HEK293 (cell line): ENCODE measurements at regions not wholly inside any gene's neighbourhood (a gene's known extent, or its start where the extent isn't known, plus 50 kb on each side); places are given as distances from the start of the nearest gene placed in this dataset.

ENCODE experiments used
- CTCF ChIA-PET: fragments of 350-600 bp; formaldehyde crosslinking; extraction: SDS; loops from one replicate; lab custom pipeline; 2021; ENCODE audit warnings: antibody characterized with exemption; lab: Yijun Ruan, JAX
- POLR2A ChIA-PET: fragments of 300-600 bp; formaldehyde crosslinking; extraction: SDS; loops from one replicate; lab custom pipeline; 2020; ENCODE audit warnings: antibody characterized with exemption, inconsistent platforms; lab: Yijun Ruan, JAX
- H3K27ac ChIP-seq: fragments of 200-500 bp; sonication (Bioruptor generic); 2 replicates; pipeline ENCODE4 v1.5.1; 2014; ENCODE audit warnings: low read depth, low read length, control low read depth, inconsistent platforms; ENCODE audit errors: extremely low read depth
- H3K36me3 ChIP-seq, 2 experiments: fragments of 200-500 bp in 1 of 2; sonication (Bioruptor generic) in 1 of 2; 1 replicate in 1 of 2; 2 replicates in 1 of 2; pipeline ENCODE4 v1.5.1; 2014 to 2017; ENCODE audit warnings: inconsistent platforms in 2 of 2, low read length in 2 of 2; ENCODE audit not compliant: control insufficient read depth in 2 of 2, insufficient read depth in 1 of 2
- H3K4me1 ChIP-seq: fragments of 200-500 bp; sonication (Bioruptor generic); 2 replicates; pipeline ENCODE4 v1.5.1; 2014; ENCODE audit warnings: mild to moderate bottlenecking, low read length, inconsistent platforms; ENCODE audit not compliant: control insufficient read depth, insufficient read depth
- H3K4me3 ChIP-seq: 2 replicates; pipeline ENCODE4 v1.5.1; 2011; ENCODE audit warnings: low read depth, mild to moderate bottlenecking, control low read depth, low read length, moderate library complexity
- H3K9me3 ChIP-seq: fragments of 200-500 bp; sonication (Bioruptor generic); 2 replicates; pipeline ENCODE4 v1.5.1; 2014; ENCODE audit warnings: low read depth, low read length, inconsistent platforms; ENCODE audit not compliant: control insufficient read depth, insufficient read depth
- HOXA7 ChIP-seq: sonication (generic); formaldehyde crosslinking; IDR thresholded peaks from 2 replicates; pipeline ENCODE4 v1.8.1; 2022; ENCODE audit warnings: missing genetic modification reagents, borderline replicate concordance
- KLF1 ChIP-seq: fragments of 450-650 bp; formaldehyde crosslinking; IDR thresholded peaks from 2 replicates; pipeline ENCODE4 v1.5.1; 2016; ENCODE audit warnings: missing biosample characterization, missing genetic modification characterization
- KLF8 ChIP-seq: fragments of 450-650 bp; formaldehyde crosslinking; IDR thresholded peaks from 2 replicates; pipeline ENCODE4 v1.5.1; 2016; ENCODE audit warnings: missing biosample characterization, missing genetic modification characterization
- MZF1 ChIP-seq: fragments of 450-650 bp; formaldehyde crosslinking; IDR thresholded peaks from 2 replicates; pipeline ENCODE4 v1.5.1; 2017; ENCODE audit warnings: missing biosample characterization, missing genetic modification characterization, borderline replicate concordance
- ZBTB1 ChIP-seq: fragments of 450-650 bp; formaldehyde crosslinking; IDR thresholded peaks from 2 replicates; pipeline ENCODE4 v1.5.1; 2016; ENCODE audit warnings: missing biosample characterization, missing genetic modification characterization
- ZNF10 ChIP-seq: fragments of 450-650 bp; formaldehyde crosslinking; IDR thresholded peaks from 2 replicates; pipeline ENCODE4 v1.5.1; 2017; ENCODE audit warnings: missing biosample characterization, missing genetic modification characterization
- ZNF214 ChIP-seq: fragments of 450-650 bp; formaldehyde crosslinking; IDR thresholded peaks from 2 replicates; pipeline ENCODE4 v1.5.1; 2017; ENCODE audit warnings: missing biosample characterization, mild to moderate bottlenecking, missing genetic modification characterization, borderline replicate concordance
- ZNF311 ChIP-seq: fragments of 450-650 bp; formaldehyde crosslinking; IDR thresholded peaks from 2 replicates; pipeline ENCODE4 v1.5.1; 2017; ENCODE audit warnings: missing biosample characterization, missing genetic modification characterization, borderline replicate concordance
- ZNF423 ChIP-seq: fragments of 450-650 bp; formaldehyde crosslinking; IDR thresholded peaks from 2 replicates; pipeline ENCODE4 v1.5.1; 2016; ENCODE audit warnings: missing biosample characterization, missing genetic modification characterization
- ZNF521 ChIP-seq: fragments of 450-650 bp; formaldehyde crosslinking; IDR thresholded peaks from 2 replicates; pipeline ENCODE4 v1.5.1; 2017; ENCODE audit warnings: missing biosample characterization, mild to moderate bottlenecking, missing genetic modification characterization
- ZNF529 ChIP-seq: fragments of 450-650 bp; formaldehyde crosslinking; IDR thresholded peaks from 2 replicates; pipeline ENCODE4 v1.5.1; 2017; ENCODE audit warnings: missing genetic modification characterization, missing biosample characterization; ENCODE audit not compliant: insufficient replicate concordance
- ZNF558 ChIP-seq: fragments of 450-650 bp; formaldehyde crosslinking; IDR thresholded peaks from 2 replicates; pipeline ENCODE4 v1.5.1; 2016; ENCODE audit warnings: missing biosample characterization, missing genetic modification characterization
- ZNF560 ChIP-seq: fragments of 450-650 bp; formaldehyde crosslinking; IDR thresholded peaks from 2 replicates; pipeline ENCODE4 v1.5.1; 2017; ENCODE audit warnings: missing biosample characterization, missing genetic modification characterization, borderline replicate concordance
- ZNF621 ChIP-seq: fragments of 450-650 bp; formaldehyde crosslinking; IDR thresholded peaks from 2 replicates; pipeline ENCODE4 v1.5.1; 2017; ENCODE audit warnings: missing biosample characterization, missing genetic modification characterization
- ZNF76 ChIP-seq: fragments of 450-650 bp; formaldehyde crosslinking; IDR thresholded peaks from 2 replicates; pipeline ENCODE4; 2016; ENCODE audit warnings: low read depth, missing biosample characterization, missing genetic modification characterization, borderline replicate concordance
- ZSCAN23 ChIP-seq: fragments of 450-650 bp; formaldehyde crosslinking; IDR thresholded peaks from 2 replicates; pipeline ENCODE4 v1.5.1; 2016; ENCODE audit warnings: missing biosample characterization, missing genetic modification characterization
- TF ChIP-seq, protein P1 (sequence below): fragments of 450-650 bp; formaldehyde crosslinking; conservative IDR thresholded peaks from 2 replicates; pipeline ENCODE4 v1.5.1; 2016; ENCODE audit warnings: low read depth, missing biosample characterization, missing genetic modification characterization
- TF ChIP-seq, protein P2 (sequence below): fragments of 450-650 bp; formaldehyde crosslinking; IDR thresholded peaks from 2 replicates; pipeline ENCODE4 v1.5.1; 2016; ENCODE audit warnings: missing biosample characterization, missing genetic modification characterization
- TF ChIP-seq, protein P3 (sequence below): fragments of 450-650 bp; formaldehyde crosslinking; IDR thresholded peaks from 2 replicates; pipeline ENCODE4 v1.5.1; 2016; ENCODE audit warnings: missing biosample characterization, missing genetic modification characterization

DNA sequence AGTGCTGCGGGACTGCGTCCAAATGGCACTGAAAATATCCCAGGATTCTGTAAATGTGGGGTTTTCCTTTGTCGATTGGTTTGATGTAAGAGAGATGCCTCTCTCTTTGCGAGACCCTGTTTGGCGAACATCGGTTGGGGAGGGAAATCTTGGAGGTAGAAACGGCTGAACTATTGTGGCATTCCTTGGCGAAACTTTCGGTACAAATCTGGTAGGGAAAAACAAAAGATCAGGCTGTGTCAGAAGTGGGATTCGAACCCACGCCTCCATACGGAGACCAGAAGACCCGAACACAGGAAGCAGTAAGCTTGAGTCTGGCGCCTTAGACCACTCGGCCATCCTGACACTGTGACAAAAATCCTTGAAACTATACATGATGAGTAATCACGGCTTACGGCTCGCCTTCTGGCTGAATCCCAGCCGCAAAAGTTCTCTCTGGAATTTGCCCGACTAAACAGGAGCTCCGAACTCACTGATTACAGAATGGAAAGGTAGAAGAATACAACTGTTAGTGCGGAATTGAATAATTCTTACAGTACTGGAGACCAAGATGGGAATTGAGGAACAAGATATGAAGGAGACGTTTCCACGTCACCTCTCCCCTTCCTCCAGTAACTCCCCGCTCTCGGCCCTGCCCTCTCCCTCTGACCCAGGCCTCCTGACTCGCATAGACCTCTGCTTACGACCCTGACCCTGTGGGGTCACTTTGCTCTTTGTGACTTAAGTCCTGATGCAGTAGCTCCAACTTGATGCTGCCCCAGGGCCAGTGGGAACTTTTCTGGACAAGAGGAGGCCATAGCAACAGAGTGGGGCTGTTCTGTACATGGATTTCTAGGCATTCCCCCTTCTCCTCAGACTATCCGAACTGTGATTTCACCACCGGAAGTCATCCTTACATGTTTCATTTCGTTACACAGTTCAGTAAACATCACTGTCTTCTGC, 132.8 kb upstream of the ZNF184 start (continued):
- peak; percentile 41; the same call in 1 of the 2 replicates for TF ChIP-seq MZF1 (tag by site-specific recombination)
- TF ChIP-seq ZNF423 (tag by site-specific recombination), result no peak
- TF ChIP-seq ZNF529, result no peak
- TF ChIP-seq ZNF214, result 0 out of 2 replicates have a peak, but pooled peaks have one; percentile 4
- TF ChIP-seq, protein P1, sequence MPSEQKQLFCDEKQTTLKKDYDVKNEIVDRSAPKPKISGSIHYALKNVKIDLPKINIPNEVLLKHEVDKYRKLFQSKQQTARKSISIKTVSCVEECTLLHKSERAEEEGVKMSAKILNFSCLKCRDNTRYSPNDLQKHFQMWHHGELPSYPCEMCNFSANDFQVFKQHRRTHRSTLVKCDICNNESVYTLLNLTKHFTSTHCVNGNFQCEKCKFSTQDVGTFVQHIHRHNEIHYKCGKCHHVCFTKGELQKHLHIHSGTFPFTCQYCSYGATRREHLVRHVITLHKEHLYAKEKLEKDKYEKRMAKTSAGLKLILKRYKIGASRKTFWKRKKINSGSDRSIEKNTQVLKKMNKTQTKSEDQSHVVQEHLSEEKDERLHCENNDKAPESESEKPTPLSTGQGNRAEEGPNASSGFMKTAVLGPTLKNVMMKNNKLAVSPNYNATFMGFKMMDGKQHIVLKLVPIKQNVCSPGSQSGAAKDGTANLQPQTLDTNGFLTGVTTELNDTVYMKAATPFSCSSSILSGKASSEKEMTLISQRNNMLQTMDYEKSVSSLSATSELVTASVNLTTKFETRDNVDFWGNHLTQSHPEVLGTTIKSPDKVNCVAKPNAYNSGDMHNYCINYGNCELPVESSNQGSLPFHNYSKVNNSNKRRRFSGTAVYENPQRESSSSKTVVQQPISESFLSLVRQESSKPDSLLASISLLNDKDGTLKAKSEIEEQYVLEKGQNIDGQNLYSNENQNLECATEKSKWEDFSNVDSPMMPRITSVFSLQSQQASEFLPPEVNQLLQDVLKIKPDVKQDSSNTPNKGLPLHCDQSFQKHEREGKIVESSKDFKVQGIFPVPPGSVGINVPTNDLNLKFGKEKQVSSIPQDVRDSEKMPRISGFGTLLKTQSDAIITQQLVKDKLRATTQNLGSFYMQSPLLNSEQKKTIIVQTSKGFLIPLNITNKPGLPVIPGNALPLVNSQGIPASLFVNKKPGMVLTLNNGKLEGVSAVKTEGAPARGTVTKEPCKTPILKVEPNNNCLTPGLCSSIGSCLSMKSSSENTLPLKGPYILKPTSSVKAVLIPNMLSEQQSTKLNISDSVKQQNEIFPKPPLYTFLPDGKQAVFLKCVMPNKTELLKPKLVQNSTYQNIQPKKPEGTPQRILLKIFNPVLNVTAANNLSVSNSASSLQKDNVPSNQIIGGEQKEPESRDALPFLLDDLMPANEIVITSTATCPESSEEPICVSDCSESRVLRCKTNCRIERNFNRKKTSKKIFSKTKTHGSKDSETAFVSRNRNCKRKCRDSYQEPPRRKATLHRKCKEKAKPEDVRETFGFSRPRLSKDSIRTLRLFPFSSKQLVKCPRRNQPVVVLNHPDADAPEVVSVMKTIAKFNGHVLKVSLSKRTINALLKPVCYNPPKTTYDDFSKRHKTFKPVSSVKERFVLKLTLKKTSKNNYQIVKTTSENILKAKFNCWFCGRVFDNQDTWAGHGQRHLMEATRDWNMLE (tag by site-specific recombination), result no peak
- TF ChIP-seq KLF8 (tag by site-specific recombination), result peak; percentile 68
- TF ChIP-seq, protein P2, sequence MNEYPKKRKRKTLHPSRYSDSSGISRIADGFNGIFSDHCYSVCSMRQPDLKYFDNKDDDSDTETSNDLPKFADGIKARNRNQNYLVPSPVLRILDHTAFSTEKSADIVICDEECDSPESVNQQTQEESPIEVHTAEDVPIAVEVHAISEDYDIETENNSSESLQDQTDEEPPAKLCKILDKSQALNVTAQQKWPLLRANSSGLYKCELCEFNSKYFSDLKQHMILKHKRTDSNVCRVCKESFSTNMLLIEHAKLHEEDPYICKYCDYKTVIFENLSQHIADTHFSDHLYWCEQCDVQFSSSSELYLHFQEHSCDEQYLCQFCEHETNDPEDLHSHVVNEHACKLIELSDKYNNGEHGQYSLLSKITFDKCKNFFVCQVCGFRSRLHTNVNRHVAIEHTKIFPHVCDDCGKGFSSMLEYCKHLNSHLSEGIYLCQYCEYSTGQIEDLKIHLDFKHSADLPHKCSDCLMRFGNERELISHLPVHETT (tag by site-specific recombination), result peak; percentile 93
- no peak for TF ChIP-seq ZNF311 (tag by site-specific recombination)
- 0 out of 2 replicates have a peak, but pooled peaks have one; percentile 45 for TF ChIP-seq ZNF76 (tag by site-specific recombination)
- TF ChIP-seq ZNF560 (tag by site-specific recombination), result no peak
- TF ChIP-seq KLF1, result peak; percentile 30
- peak; percentile 35; the same call in 1 of the 2 replicates for TF ChIP-seq ZNF558
- no peak for TF ChIP-seq HOXA7 (CRISPR knock-in tag)
- no peak for TF ChIP-seq ZNF621 (tag by site-specific recombination)
- no peak for TF ChIP-seq ZSCAN23

DNA sequence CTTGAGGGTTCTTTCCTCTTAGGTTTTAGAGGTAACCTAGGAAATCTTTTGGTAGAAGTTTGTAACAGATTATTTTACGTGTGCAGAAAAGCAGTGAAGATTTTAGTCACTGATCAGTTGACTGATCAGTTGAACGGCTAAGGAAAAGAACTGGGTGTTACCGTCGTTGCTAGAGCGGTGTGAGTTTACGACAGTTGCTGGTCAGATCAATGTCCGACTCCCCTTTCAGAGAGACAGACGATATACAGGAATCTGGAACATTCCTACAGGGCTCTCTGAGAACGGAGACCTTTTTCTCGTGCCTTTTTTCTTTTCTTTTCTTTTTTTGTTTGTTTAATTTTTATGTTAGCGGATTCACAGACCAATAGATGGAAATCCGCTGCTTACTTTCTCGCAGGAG, 132.1 kb upstream of the ZNF184 start:
- 0 out of 2 replicates have a peak, but pooled peaks have one; percentile 2 for TF ChIP-seq ZNF214
- TF ChIP-seq, protein P3, sequence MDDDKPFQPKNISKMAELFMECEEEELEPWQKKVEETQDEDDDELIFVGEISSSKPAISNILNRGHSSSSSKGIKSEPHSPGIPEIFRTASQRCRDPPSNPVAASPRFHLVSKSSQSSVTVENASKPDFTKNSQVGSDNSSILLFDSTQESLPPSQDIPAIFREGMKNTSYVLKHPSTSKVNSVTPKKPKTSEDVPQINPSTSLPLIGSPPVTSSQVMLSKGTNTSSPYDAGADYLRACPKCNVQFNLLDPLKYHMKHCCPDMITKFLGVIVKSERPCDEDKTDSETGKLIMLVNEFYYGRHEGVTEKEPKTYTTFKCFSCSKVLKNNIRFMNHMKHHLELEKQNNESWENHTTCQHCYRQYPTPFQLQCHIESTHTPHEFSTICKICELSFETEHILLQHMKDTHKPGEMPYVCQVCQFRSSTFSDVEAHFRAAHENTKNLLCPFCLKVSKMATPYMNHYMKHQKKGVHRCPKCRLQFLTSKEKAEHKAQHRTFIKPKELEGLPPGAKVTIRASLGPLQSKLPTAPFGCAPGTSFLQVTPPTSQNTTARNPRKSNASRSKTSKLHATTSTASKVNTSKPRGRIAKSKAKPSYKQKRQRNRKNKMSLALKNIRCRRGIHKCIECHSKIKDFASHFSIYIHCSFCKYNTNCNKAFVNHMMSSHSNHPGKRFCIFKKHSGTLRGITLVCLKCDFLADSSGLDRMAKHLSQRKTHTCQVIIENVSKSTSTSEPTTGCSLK (tag by site-specific recombination), result no peak
- TF ChIP-seq ZNF10 (tag by site-specific recombination), result peak; percentile 97
- TF ChIP-seq ZBTB1, result no peak
- TF ChIP-seq ZNF521 (tag by site-specific recombination), result no peak
- Histone ChIP-seq H3K27ac (peak overlapping the region; percentile 50; the same call in 1 of the 2 replicates), H3K4me1 (no peaks in the 10 kb centered on the region), H3K9me3 (no peaks in the 10 kb centered on the region), H3K36me3 (no peaks in the 10 kb centered on the region), H3K4me3 (peak overlapping the region; percentile 37)
- ChIA-PET CTCF (interaction anchor here (0.7 to 1.7 kb wide), 6 partner anchors 13 to 109 kb away, joined by 3 to 10 read pairs (median 4); no protein-coding TSS in a partner anchor), POLR2A (interaction anchor here (1.2 to 1.6 kb wide), 4 partner anchors 12 to 60 kb away, joined by 3 to 10 read pairs (median 4); no protein-coding TSS in a partner anchor)
